Rectal smooth muscle tissue (tissue), 1 donor: ENCODE measurements at regions not wholly inside any gene's neighbourhood (a gene's known extent, or its start where the extent isn't known, plus 50 kb on each side); places are given as distances from the start of the nearest gene placed in this dataset.
"Not testable (repeated sequence)": the region's sequence is repeated elsewhere in the genome, so short reads cannot be mapped to it uniquely, and the experiment has no call there.

Experiments used
- H3K27ac ChIP-seq: one replicate; pipeline ENCODE4 v1.7.0; 2013; ENCODE audit warnings: low read depth, low read length, inconsistent platforms
- H3K27me3 ChIP-seq: one replicate; pipeline ENCODE4 v1.7.0; 2013; ENCODE audit warnings: low read length; ENCODE audit not compliant: control insufficient read depth, insufficient read depth
- H3K36me3 ChIP-seq: one replicate; pipeline ENCODE4 v1.7.0; 2013; ENCODE audit warnings: low read length; ENCODE audit not compliant: control insufficient read depth, insufficient read depth
- H3K4me1 ChIP-seq: one replicate; pipeline ENCODE4 v1.7.0; 2013; ENCODE audit warnings: low read length; ENCODE audit not compliant: control insufficient read depth, insufficient read depth
- H3K4me3 ChIP-seq: one replicate; pipeline ENCODE4 v1.7.0; 2013; ENCODE audit warnings: low read length
- H3K9ac ChIP-seq: one replicate; pipeline ENCODE4 v1.7.0; 2013; ENCODE audit warnings: low read length

DNA sequence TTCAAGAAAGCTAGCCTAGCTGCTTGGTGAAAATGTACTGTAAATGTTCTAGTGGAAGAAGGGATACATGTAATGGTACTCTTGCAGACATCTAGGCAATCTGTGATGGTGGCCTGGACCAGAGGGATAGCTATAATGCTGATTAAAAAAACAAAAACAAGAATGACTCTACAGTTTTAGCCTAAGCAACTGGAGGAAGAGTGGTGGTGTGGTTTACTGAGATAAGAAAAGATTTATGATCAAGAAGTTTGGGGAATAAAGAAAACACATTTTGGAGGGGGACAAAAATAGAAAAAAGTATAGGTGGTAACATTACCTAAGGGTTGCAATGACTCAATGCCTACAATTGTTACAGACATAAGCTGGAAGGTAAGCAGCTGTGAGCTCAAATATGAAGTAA, 1080.7 kb upstream of the CELF4 start:
- H3K4me1 ChIP-seq: no peaks in the 10 kb centered on the region
- no peak overlapping the region for H3K4me3 ChIP-seq
- no peaks in the 10 kb centered on the region for H3K36me3 ChIP-seq

DNA sequence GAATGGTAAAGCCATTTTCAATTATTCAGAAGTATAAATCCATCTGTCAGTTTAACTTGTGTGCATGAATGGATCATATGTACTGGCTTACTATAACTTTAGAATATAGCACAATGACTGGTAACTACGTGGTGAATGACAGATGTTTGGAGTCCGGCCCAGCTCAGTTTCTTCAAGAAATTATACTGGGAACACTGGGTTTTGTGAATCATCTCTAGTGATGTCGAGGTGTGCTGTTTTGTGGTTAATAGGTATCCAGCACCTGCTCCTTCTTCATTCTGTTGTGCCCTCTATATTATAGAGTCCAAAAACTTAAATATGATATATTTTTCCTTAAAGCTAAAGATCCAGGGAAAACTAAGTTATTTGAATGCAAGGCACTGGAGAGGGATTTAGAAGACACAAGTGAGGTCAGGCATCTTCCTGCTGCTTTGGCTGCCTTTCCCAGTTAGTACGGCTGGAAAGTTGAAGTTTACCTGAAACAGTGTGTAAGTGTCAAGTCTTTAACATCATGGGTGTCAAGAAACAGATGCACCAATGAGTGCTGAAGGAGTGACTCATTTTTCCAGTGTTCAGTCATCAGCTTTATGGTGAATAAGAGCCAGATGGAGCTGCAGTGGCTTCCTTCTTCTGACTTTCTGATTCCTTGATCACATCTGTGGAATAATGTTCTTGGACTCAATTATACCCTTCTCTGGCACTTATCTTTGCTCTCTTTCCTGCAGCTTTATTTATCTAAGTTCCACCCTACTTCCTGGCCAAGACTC, 1079.5 kb upstream of the CELF4 start:
- H3K27ac ChIP-seq: no peak overlapping the region
- no peaks in the 10 kb centered on the region for H3K36me3 ChIP-seq
- no peak overlapping the region for H3K4me3 ChIP-seq
- no peak overlapping the region for H3K9ac ChIP-seq
- H3K4me1 ChIP-seq: no peaks in the 10 kb centered on the region
- H3K27me3 ChIP-seq: no peaks in the 10 kb centered on the region

More for the DNA sequence above, 1080.7 kb upstream of the CELF4 start:
- no peak overlapping the region for H3K27ac ChIP-seq
- H3K9ac ChIP-seq: no peak overlapping the region
- H3K27me3 ChIP-seq: no peaks in the 10 kb centered on the region

DNA sequence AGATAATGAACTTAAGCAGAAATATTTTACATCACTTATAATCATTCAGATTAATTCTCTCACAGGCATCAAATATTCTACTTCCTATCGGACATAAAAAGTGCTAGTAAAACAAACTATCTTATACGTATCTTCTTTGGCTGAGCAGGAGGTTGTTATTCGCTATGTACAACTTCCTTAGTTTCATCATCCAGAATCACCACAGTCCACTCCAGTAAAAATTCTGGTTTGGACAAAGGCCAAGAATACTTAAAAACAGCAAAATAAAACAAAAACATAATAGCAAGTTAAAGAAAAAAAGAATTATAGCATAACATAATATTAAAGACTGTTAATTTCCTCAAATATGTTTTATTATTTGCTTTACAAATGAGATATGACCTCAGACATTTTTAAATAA, 1077.1 kb upstream of the CELF4 start:
- Histone ChIP-seq H3K36me3 (no peaks in the 10 kb centered on the region), H3K27me3 (no peaks in the 10 kb centered on the region), H3K4me1 (no peaks in the 10 kb centered on the region), H3K27ac (no peak overlapping the region), H3K4me3 (no peak overlapping the region), H3K9ac (no peak overlapping the region)

DNA sequence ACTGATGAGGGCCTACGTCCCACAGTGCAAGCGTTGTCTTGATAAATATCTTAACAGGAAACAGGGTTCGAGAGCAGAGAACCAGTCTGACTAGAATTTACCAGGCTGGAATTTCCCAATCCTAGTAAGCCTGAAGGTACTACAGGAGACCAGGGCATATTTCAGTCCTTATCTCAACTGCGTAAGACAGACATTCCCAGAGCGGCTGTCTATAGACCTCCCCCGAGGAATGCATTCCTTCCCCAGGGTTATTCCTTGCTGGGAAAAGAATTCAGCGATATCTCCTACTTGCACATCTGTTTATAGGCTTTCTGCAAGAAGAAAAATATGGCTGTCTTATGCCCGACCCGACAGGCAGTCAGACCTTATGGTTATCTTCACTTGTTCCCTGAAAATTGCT, 1074.1 kb upstream of the CELF4 start:
- H3K4me1 ChIP-seq, H3K4me3 ChIP-seq, H3K9ac ChIP-seq, H3K27me3 ChIP-seq, H3K36me3 ChIP-seq, H3K27ac ChIP-seq: not testable (repeated sequence)

DNA sequence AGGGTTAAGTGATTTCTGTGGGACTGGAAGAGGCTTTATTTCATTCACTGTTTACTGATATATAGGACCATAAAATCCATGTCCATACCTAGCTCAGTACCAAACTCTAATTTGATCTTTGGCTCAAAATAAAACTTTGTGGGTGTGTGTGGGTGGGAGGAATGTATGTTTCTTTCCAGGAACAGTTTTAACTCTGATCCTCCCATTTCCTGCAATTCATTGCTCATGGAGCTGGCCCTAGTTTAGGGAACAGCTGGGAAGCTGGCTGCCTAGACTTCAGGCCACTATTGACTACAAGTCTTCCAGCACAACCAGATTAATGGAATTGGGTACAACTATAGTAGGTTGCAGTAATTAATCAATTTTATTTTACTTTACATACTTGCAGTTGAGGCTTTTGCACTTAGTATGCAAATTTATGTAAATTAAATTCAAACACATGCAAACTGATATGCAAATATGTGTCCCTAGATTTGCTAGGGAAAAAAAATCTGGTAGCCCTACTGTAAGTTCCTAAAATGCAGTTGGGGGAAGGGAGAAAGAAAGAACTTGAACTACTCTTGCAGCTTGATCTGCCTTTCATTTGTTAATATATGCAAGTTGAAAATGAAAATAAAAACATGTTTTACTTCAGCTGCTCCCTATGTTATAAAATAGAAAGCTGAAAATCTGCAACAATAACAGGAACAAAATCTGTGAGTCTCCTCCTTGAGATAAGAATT, 1070.3 kb upstream of the CELF4 start:
- H3K4me1 ChIP-seq: no peaks in the 10 kb centered on the region

DNA sequence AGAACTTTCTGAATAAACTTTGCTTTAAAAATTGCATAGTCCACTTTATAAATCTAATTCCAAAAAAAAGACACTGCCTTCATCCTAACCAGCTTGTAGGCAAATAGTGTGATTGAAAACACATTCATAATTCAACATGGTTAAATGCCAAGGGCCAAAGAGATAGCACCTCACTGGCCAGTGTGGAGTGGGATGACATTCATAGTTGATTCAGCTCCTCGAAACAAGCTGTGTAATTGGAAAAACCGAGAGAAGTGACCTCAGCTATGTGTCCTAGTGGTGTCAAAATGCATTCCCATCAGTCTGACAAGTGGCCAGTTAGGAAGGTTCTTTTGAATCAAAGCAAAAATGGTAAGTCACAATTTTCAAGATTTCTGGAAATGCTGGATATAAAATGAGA, 1068.5 kb upstream of the CELF4 start:
- no peak overlapping the region for H3K4me3 ChIP-seq
- no peak overlapping the region for H3K27ac ChIP-seq
- H3K36me3 ChIP-seq: no peaks in the 10 kb centered on the region
- no peak overlapping the region for H3K9ac ChIP-seq
- H3K27me3 ChIP-seq: no peaks in the 10 kb centered on the region
- H3K4me1 ChIP-seq: no peaks in the 10 kb centered on the region

More for the DNA sequence above, 1070.3 kb upstream of the CELF4 start:
- Histone ChIP-seq H3K27ac (no peak overlapping the region), H3K27me3 (no peaks in the 10 kb centered on the region), H3K4me3 (no peak overlapping the region), H3K36me3 (no peaks in the 10 kb centered on the region), H3K9ac (no peak overlapping the region)

DNA sequence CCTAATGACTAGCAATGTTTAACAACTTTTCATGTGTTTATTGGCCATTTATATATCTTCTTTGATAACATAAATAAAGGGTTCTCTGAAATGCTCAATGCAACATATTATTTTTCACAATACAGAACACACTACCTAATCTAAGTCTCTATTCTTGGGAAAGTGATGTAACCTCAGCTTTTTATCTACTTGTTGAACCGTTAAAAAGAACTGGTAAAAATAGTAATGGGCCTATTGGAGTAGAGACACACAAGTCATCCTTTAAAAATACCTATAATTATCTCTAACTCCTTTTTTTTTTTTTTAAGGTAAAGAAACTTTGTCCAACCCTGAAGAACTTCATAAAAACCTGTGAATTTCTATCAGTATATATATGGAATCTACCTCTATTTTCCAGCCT, 1067.7 kb upstream of the CELF4 start:
- no peak overlapping the region for H3K4me3 ChIP-seq
- no peak overlapping the region for H3K27ac ChIP-seq
- H3K36me3 ChIP-seq: no peaks in the 10 kb centered on the region
- no peaks in the 10 kb centered on the region for H3K4me1 ChIP-seq
- H3K9ac ChIP-seq: no peak overlapping the region
- H3K27me3 ChIP-seq: no peaks in the 10 kb centered on the region

DNA sequence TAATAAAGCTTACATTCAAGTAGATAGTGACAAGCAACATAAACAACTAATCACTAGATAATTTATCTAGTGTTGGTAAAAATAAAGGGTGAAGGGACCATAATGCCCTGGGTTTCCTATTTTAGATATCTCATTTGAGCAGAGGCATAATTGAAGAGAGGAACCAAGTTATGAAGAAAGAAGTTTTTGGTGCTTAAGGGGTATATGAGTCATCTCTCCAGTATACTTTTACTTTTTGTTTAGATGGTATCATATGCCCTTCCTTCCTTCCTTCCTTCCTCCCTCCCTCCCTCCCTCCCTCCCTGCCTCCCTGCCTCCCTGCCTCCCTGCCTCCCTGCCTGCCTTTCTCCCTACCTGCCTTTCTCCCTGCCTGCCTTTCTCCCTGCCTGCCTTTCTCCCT, 1053.5 kb upstream of the CELF4 start:
- H3K27me3 ChIP-seq: no peaks in the 10 kb centered on the region
- no peak overlapping the region for H3K9ac ChIP-seq
- no peak overlapping the region for H3K27ac ChIP-seq
- H3K36me3 ChIP-seq: no peaks in the 10 kb centered on the region
- no peak overlapping the region for H3K4me3 ChIP-seq
- no peaks in the 10 kb centered on the region for H3K4me1 ChIP-seq

DNA sequence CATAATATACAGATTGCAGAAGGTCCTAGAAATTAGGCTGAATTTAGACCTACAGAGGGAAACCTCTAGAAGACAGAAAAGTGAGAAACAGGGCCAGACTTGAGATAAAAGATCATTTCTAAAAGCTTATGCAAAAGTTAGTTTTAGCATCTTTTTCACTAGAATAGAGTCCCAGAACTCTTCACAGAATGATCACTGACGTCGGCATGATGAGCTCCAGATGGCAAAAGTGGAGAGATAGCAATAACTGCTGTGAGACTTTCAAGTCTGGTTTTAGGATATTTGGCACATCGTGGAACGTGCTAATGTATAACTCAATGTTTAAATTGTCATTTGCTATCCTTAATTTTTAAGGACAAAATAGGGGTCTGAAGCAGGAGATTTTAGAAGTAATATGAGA, 1050.7 kb upstream of the CELF4 start:
- Histone ChIP-seq H3K27ac (no peak overlapping the region), H3K9ac (no peak overlapping the region), H3K27me3 (no peaks in the 10 kb centered on the region), H3K36me3 (no peaks in the 10 kb centered on the region), H3K4me1 (no peaks in the 10 kb centered on the region), H3K4me3 (no peak overlapping the region)

DNA sequence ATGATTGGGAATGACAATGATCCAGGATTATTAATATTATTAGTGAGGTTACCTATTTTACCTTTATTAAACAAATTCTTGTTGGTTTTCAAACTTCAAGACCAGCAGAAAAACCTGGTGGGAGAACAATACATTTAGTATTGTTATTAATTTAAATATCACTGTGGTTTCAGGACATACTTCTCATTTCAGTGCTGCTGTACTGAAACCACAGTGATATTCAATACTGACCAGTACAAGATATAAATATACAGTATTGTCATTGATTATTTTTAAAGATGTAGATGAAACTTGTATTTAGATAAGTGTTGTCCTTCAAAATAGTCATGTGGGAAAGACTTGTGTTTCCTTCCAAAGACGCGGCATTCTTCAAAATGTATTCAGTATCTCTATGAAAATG, 1047.3 kb upstream of the CELF4 start:
- Histone ChIP-seq H3K4me1 (no peaks in the 10 kb centered on the region), H3K27ac (no peak overlapping the region), H3K4me3 (no peak overlapping the region), H3K9ac (no peak overlapping the region), H3K27me3 (no peaks in the 10 kb centered on the region), H3K36me3 (no peaks in the 10 kb centered on the region)

DNA sequence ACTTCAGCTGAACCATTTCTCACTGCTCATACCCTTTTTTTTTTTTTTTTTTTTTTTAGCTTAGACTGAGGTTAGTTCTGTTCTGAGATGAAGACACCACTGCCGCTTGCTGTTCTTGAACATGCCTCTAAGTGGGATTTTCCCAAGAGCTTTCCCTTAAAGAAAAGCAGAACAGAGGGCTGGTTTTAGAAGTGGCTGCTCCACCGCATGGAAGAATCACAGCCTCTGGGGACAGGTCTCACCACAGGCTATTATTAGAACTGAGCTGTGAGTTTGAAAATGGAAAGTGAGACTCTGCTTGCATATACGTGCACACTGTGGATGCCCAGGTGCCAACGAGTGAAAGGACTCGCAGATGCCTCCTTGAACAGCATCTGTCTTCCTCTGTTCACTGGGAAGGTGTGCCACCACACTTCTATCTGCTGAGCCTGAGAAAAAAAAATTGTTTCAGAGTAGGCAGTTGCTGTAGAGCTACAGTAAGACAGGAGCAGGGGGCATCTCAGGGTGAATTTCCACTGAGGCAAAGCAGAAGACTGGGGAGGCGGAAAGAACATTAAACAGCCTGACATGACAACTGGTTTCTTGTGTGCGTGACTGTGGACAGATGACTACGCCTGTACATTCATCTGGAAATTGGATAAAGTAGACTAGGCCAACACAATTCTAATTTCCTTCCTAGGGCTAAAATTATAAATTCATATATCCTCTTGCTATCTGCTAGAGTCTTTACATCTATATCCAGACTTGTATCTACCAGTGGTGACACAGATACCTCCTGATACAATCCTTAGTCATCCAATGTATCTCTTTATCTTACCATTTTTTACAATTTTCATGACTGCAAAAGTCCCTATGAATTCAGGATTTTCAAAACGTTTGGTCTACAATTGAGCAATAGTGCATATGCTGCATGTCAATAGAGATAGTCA, 1045.7 kb upstream of the CELF4 start:
- H3K9ac ChIP-seq: no peak overlapping the region
- H3K27me3 ChIP-seq: no peaks in the 10 kb centered on the region
- no peak overlapping the region for H3K4me3 ChIP-seq
- H3K36me3 ChIP-seq: no peaks in the 10 kb centered on the region
- H3K4me1 ChIP-seq: no peaks in the 10 kb centered on the region
- no peak overlapping the region for H3K27ac ChIP-seq

DNA sequence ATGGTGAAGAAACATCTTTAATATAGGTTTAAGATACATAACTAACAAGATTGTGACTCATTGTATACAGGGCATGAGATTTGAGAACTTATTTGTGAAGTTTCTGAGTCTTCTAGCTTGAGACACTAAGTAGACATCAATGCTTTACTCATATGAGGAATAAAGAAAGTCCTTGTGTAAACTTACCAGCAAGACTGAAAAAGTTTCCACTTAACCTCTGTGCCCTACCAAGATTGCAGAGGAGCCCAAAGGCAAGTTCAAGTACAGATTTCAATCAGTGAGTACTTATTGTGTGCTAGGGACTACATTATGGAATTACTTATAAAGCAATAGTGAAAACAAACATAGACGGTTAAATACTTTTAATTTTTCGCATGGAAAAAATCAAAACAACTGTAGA, 1041.2 kb upstream of the CELF4 start:
- Histone ChIP-seq H3K27ac (no peak overlapping the region), H3K4me3 (no peak overlapping the region), H3K4me1 (no peaks in the 10 kb centered on the region), H3K27me3 (no peaks in the 10 kb centered on the region), H3K36me3 (no peaks in the 10 kb centered on the region), H3K9ac (no peak overlapping the region)
